Breast epithelium (tissue), 3 donors: ENCODE measurements at regions not wholly inside any gene's neighbourhood (a gene's known extent, or its start where the extent isn't known, plus 50 kb on each side); places are given as distances from the start of the nearest gene placed in this dataset.

Experiments used
- CTCF ChIP-seq, 3 donors: fragments of 450-650 bp; IDR thresholded peaks; one replicate each; pipeline ENCODE4 v1.5.1; 2016 to 2017; ENCODE audit warnings: antibody characterized with exemption in 3 of 3, mild to moderate bottlenecking in 3 of 3, moderate library complexity in 3 of 3
- POLR2A ChIP-seq: fragments of 450-650 bp; IDR thresholded peaks from one replicate; pipeline ENCODE4 v1.6.1; 2016; ENCODE audit warnings: antibody characterized with exemption, mild to moderate bottlenecking, moderate library complexity

- TF ChIP-seq CTCF (IDR thresholded peaks at IDR 0.05) (no peak), POLR2A (no peak)
Measured at GRCh38 chr9:96107436-96107835, 194.5 kb downstream of the HSD17B3 start.
